Colon (tissue), 2 donors: ENCODE measurements at regions not wholly inside any gene's neighbourhood (a gene's known extent, or its start where the extent isn't known, plus 50 kb on each side); places are given as distances from the start of the nearest gene placed in this dataset.

Experiments
- FAIRE-seq: peaks from 2 replicates; lab custom pipeline; 2012; peaks lifted over from hg19 to GRCh38; lab: Jason Lieb, UNC
- donor health status: control.
- donor health status: control.

GRCh38 chr7:46989247-46989646 lies 592.7 kb downstream of the TNS3 start:
- FAIRE-seq, result no peak

DNA sequence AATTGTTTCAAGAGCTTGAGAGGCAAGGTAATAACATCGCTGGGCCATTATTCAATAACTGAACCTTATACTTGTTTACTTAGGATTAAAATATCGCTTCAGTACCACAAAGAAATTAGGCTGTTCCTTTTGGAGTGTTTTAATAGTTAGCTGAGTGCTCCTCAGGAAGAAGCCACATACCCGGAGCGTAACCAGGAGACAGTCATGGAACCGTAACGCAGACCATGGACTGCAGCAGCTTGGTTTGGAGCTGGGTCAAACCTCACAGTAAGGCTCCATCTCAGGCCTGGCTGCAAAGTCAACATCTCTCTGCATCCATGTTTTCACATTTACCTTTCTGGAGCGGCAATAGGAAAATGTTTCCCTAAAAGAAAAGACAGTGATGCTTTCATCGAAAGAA lies 599.0 kb downstream of the TNS3 start:
- no peak for FAIRE-seq

DNA sequence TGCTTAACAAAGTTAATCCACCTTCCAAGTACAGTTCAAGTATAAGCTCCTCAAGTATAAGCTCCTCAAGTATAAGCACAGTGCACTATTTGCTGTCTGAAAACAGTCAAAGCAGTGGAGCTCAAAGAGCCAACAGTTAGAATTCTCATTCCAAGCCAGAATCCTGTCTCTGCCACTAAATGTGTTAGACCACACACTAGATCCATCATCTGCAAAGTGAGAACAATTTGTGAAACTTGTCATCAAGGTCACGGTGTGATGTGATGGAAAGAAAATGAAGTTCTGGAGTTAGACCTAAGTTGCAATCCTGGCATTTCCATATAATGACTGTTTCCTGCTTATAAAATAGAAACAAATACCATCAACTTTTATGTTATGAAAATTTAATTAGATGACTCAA lies 602.5 kb downstream of the TNS3 start:
- FAIRE-seq, result no peak

DNA sequence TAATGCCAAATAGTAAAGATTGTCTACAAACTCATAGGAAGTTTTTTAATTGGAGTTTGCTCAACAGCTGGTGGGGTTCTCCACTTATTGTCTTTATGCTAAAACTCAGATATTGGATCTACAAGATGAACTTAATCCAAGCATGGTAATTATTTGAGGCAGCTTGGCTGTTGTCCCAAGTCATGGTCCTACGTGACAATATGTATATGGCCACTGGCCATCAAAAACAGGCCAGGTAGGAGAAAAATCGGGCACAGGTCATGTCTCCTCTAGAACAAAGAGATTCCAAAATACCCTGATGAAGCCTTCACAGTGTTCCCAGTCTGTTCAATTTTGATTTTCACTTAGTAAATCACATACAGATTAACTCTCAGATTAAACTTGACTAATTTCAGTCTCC lies 606.4 kb downstream of the TNS3 start:
- no peak for FAIRE-seq

GRCh38 chr7:46972205-46972604 lies 609.7 kb downstream of the TNS3 start:
- no peak for FAIRE-seq

- FAIRE-seq, result no peak
Observed at GRCh38 chr7:46970476-46970875, 611.4 kb downstream of the TNS3 start.

GRCh38 chr7:46970131-46970430 lies 611.8 kb downstream of the TNS3 start:
- no peak for FAIRE-seq

DNA sequence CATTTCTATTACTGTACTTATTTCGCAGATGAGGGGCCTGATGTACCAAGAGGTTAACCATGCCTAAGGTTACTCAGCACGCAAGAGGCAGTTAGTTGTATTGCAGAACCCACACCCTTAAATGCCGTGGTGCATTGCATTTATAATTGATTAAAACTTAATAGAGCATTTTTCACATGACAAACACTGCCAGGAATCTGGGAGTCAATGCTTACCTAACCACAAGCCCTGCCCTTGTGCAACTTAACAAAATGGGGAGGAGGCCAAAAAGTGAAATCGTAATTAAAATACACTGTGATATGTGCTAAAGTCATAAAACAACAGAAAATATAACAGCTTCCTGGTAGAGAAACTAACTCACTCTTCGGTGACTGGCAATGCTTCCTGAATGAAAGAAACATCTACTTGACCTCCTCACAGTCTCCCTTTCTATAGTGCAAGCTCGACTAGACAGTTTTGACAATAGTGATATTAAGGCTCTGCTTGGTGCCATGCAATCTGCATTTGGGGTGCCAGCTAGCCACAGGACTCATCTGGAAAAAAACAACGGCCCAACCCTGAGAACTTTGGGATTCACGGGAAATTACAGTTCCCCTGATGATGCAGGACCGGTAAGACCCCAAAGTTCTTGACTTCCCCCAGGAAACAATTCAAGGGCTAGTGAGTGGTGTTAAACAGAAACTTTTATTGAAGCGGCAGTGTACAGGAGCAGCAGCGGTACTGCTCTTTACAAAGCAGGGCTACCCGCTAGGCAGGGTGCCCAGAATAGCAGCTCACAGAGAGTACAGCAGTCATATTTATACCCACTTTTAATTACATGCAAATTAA lies 612.4 kb downstream of the TNS3 start:
- no peak for FAIRE-seq

DNA sequence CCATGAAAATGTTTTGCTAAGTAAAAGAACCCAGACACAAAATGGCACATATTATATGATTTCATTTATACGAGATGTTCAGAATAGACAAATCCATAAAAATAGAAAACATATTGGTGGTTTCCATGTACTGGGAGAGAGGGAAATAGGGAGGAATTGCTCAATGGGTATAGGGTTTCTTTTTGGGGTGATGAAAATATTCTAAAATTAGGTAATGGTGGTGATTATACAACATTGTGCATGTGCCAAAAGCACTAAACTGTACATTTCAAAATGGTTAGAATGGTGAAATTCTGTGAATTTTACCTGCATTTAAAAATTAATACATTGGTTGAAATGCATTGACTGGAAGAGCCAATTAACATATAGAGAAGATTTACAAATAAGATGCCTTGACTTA lies 613.9 kb downstream of the TNS3 start:
- no peak for FAIRE-seq

GRCh38 chr7:46963719-46964118 lies 618.2 kb downstream of the TNS3 start:
- FAIRE-seq, result no peak

GRCh38 chr7:46960970-46961369 lies 620.9 kb downstream of the TNS3 start:
- FAIRE-seq, result no peak

GRCh38 chr7:46957195-46957594 lies 624.7 kb downstream of the TNS3 start:
- no peak for FAIRE-seq

- no peak for FAIRE-seq
Observed at GRCh38 chr7:46955531-46955930, 626.4 kb downstream of the TNS3 start.

GRCh38 chr7:46954181-46954580 lies 627.7 kb downstream of the TNS3 start:
- no peak for FAIRE-seq

- FAIRE-seq, result no peak
Observed at GRCh38 chr7:46953008-46953407, 628.9 kb downstream of the TNS3 start.

DNA sequence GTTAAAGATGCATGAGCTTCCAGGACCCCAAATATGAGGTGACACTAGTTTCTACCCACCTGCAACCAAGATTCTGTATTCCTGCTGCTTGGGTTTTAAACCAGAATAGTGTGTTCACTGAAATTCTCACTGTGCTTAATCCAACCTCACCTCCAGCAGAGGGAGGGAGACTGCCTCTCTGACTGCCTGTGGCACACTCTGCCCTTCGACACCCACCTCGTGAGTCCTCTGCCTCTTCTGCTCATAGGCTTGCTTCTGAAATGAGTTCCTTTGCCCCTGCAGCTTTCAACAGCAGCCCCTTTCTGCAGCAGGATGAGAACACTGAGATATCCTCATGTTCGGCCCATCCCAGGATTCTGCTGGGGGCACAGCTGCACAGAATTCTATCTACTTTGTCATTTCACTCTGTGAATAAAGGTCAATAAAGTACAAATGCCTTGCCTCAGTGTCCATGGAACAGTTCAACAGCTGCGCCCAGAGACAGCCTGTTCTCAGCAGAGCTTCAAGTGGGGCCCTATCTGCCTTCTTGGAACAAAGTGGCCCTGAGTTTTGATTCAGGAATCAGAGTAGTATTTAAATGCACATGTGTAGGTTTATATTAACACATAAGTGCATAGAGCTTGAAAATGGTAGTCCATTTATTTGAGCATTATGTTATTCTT lies 632.5 kb downstream of the TNS3 start:
- no peak for FAIRE-seq

- no peak for FAIRE-seq
Observed at GRCh38 chr7:46948716-46949115, 633.2 kb downstream of the TNS3 start.

DNA sequence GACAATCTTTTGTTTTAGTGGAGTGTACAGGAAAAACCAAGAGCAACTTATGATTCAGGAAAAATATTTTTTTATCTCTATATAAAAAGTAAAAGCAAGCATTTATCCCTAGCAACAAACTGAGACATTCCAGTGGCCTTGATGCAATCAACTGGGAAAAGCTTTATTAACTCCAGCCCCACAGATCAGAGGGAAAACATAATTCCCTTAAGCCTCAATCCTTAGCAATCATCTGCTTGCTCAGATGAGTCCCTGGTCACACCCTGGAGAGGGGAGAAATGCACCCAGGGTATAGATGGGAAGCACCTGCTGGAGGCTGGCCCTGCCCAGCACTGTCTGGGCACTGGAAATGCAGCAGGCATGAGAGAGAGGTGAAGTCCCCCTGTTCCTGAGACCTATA lies 636.6 kb downstream of the TNS3 start:
- FAIRE-seq, result no peak

- no peak for FAIRE-seq
Observed at GRCh38 chr7:46943996-46944395, 637.9 kb downstream of the TNS3 start.

DNA sequence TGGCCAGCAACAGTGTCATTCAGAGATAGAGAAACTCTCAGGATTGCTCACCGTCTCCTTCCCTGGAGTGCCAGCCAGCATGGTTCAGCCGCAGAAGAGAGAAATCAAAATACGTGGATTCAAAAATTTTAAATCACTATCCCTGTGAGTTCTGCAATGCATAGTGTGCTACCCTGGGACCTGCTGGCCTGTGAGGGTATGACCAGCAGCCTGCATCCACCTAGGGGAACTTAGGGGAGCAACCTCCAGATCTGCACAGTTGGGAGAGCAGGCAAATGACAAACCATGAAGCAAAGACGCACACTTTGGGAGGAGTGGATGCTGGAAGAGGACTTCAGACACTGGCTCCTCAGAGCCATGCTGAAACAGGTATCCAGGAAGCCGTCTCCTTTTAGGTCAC lies 639.3 kb downstream of the TNS3 start:
- FAIRE-seq, result no peak

DNA sequence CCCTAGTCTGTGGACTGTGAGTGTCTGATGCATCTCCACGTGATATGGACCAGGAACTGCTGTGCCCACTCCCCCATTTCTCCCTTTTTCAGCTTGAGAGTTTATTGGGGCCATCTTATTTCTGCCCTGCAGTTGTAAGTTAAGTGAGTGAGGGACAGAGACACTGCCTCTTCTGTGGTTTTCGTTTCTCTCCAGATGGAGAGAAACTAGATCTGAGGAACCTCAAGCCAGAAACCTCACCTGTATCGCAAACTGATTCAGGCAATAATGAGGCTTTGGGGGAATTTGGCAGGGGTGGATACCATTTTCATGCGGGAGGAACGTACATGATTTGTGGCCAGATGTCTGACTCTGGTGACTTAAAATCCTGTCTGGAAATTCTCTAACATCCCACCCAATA lies 641.7 kb downstream of the TNS3 start:
- FAIRE-seq, result no peak

DNA sequence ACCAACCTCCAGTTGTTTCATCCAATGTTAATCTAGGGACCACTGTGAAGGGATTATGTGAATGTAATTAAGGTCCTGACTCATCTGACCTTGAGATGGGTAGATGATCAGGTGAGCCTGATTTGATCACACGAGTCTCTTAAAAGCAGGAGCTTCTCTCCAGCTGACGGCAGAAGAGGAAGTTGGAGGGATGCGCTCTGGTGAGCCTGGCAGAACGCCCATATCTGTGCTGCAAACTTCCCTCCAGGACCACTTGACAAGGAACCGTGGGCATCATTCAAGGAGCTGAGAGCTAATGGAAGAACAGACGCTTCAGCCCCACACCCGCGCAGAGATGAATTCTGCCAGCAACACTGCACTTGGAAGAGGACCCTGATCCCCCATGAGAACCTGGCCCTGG lies 642.4 kb downstream of the TNS3 start:
- FAIRE-seq, result no peak

- FAIRE-seq, result no peak
Observed at GRCh38 chr7:46939089-46939488, 642.8 kb downstream of the TNS3 start.

GRCh38 chr7:46937826-46938225 lies 644.1 kb downstream of the TNS3 start:
- no peak for FAIRE-seq
